ENCODE measurements at regions not wholly inside any gene's neighbourhood (a gene's known extent, or its start where the extent isn't known, plus 50 kb on each side); places are given as distances from the start of the nearest gene placed in this dataset.

DNA sequence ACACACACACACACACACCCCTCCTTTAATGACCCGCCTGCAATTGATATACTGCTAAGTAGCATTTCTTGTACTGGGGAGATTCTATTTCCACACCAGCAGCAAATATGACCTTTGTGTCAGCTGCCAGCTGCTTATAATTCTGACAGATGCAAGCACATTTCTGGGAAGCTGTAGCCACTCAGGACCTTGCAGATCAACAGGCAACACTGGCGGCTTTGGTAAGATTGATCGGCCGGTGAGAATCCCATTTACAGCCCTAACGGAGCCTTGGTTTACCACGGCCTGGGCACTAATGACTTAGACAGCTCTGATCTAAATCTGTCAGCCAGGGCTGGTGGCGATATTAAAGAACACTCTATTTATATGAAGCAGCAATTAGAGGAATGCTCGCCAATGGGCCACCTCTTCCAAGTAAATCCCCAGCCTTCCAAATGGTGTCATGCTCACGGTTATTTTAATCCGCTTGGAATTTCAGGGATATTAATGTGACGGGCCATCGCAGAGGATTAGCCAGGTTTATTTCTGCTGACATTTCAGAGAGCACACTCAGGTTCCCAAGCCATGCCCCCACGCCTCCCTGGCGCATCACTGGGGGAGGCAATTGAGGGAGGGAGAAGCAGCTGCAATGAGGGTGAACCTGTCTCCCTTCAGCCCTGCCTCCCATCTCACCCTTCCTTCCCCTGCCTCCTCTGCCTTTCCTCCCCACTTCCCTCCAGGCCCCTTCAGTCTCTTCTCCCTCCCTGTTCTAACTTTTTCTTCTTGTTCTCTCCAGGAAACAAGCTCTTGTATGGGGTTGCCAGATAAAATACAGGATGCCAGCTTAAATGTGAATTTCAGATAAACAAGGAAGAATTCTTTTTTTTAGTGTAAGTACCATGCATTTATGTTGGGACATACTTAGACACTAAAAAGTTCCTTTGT is 287.0 kb downstream of the TLE3 start:
- H3K9ac ChIP-seq (ENCODE audit: low read depth, low read length): no peak overlapping the region
- ATAC-seq (ENCODE audit: insufficient read depth, low read depth) (no peak), DNase-seq (no peak)
- no peaks in the 10 kb centered on the region for H3K27me3 ChIP-seq (ENCODE audit: insufficient read depth, low read length, poor library complexity)
- H3K4me2 ChIP-seq (ENCODE audit: insufficient read depth, low read length): no peak overlapping the region
- H3K9me3 ChIP-seq (ENCODE audit: insufficient read depth, low read length, severe bottlenecking): no peaks in the 10 kb centered on the region
- H2AFZ ChIP-seq (ENCODE audit: low read depth, low read length): no peak overlapping the region
- H3K79me2 ChIP-seq (ENCODE audit: insufficient read depth, low read length): no peaks in the 10 kb centered on the region
- H4K20me1 ChIP-seq (ENCODE audit: insufficient read depth, low read length): no peaks in the 10 kb centered on the region; the same call in 1 of the 2 replicates
- H3K36me3 ChIP-seq (ENCODE audit: insufficient read depth, low read length): no peaks in the 10 kb centered on the region
- H3K27ac ChIP-seq (ENCODE audit: low read length): no peak overlapping the region
- no peak overlapping the region for H3K4me3 ChIP-seq (ENCODE audit: low read depth in 1 of 2, low read length in 2 of 2)
- H3K4me1 ChIP-seq (ENCODE audit: insufficient read depth, low read length): peaks cover 16% of the 10 kb centered on the region
- TF ChIP-seq, protein P1, sequence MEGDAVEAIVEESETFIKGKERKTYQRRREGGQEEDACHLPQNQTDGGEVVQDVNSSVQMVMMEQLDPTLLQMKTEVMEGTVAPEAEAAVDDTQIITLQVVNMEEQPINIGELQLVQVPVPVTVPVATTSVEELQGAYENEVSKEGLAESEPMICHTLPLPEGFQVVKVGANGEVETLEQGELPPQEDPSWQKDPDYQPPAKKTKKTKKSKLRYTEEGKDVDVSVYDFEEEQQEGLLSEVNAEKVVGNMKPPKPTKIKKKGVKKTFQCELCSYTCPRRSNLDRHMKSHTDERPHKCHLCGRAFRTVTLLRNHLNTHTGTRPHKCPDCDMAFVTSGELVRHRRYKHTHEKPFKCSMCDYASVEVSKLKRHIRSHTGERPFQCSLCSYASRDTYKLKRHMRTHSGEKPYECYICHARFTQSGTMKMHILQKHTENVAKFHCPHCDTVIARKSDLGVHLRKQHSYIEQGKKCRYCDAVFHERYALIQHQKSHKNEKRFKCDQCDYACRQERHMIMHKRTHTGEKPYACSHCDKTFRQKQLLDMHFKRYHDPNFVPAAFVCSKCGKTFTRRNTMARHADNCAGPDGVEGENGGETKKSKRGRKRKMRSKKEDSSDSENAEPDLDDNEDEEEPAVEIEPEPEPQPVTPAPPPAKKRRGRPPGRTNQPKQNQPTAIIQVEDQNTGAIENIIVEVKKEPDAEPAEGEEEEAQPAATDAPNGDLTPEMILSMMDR (IDR thresholded peaks at IDR 0.05; ENCODE audit: borderline replicate concordance, extremely low read depth, low read length, poor library complexity, severe bottlenecking): no peak
- TF ChIP-seq EZH2 (IDR thresholded peaks at IDR 0.05; ENCODE audit: borderline replicate concordance, low read depth, low read length, severe bottlenecking): no peak

DNA sequence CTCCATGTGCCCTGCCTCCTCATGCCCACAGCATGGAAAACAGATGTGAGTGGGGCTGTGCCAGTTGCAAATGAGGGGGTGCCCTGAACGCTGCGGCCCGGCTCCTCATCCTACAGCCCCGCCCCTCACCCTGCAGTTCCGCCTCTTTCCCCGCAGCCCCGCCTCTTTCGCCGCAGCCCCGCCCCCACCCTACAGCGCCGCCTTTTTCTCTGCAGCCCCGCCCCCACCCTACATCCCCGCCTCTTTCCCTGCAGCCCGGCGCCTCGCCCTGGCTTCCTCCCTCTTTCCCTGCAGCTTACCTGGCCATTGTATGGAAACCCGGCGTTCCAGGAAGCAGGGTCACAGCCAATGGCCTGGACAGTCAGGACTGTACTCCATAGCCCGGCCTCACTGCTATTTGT is 284.9 kb downstream of the TLE3 start:
- H3K9ac ChIP-seq (ENCODE audit: low read depth, low read length): no peak overlapping the region
- H3K4me2 ChIP-seq (ENCODE audit: insufficient read depth, low read length): no peak overlapping the region
- H3K27ac ChIP-seq (ENCODE audit: low read length): no peak overlapping the region
- no peak overlapping the region for H2AFZ ChIP-seq (ENCODE audit: low read depth, low read length)
- no peak overlapping the region for H3K4me3 ChIP-seq (ENCODE audit: low read depth in 1 of 2, low read length in 2 of 2)
- DNase-seq (no peak), ATAC-seq (ENCODE audit: insufficient read depth, low read depth) (no peak)
- no peaks in the 10 kb centered on the region for H3K4me1 ChIP-seq (ENCODE audit: insufficient read depth, low read length)
- no peaks in the 10 kb centered on the region for H3K79me2 ChIP-seq (ENCODE audit: insufficient read depth, low read length)
- H4K20me1 ChIP-seq (ENCODE audit: insufficient read depth, low read length): no peaks in the 10 kb centered on the region; the same call in 1 of the 2 replicates
- no peaks in the 10 kb centered on the region for H3K36me3 ChIP-seq (ENCODE audit: insufficient read depth, low read length)
- no peak for TF ChIP-seq EZH2 (IDR thresholded peaks at IDR 0.05; ENCODE audit: borderline replicate concordance, low read depth, low read length, severe bottlenecking)
- TF ChIP-seq, protein P1 (IDR thresholded peaks at IDR 0.05; ENCODE audit: borderline replicate concordance, extremely low read depth, low read length, poor library complexity, severe bottlenecking): no peak
- no peaks in the 10 kb centered on the region for H3K9me3 ChIP-seq (ENCODE audit: insufficient read depth, low read length, severe bottlenecking)
- peaks cover 3% of the 10 kb centered on the region for H3K27me3 ChIP-seq (ENCODE audit: insufficient read depth, low read length, poor library complexity)

DNA sequence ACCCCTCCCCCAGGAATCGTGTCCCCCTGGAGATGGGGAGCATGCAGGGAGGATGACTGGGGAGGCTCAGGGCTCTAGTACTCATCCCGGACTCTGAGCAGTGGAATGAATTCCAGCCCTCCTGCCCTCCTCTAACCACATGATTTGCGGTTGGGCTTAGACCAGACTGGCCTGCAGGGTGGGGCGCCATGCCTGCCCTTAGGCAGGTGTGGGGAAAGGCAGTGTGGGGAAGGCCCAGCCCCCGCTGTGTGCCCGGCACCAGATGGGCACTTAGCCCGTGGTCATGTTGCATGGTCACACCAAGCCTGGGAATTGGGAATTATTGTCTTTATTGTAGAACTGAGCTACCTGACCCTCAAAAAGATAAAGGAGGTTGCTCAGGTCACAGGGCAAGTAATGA is 283.8 kb downstream of the TLE3 start:
- no peak overlapping the region for H3K27ac ChIP-seq (ENCODE audit: low read length)
- DNase-seq: no peak
- H2AFZ ChIP-seq (ENCODE audit: low read depth, low read length): no peak overlapping the region
- H3K4me3 ChIP-seq (ENCODE audit: low read depth in 1 of 2, low read length in 2 of 2): no peak overlapping the region
- TF ChIP-seq, protein P1 (IDR thresholded peaks at IDR 0.05; ENCODE audit: borderline replicate concordance, extremely low read depth, low read length, poor library complexity, severe bottlenecking): no peak
- no peak for TF ChIP-seq EZH2 (IDR thresholded peaks at IDR 0.05; ENCODE audit: borderline replicate concordance, low read depth, low read length, severe bottlenecking)
- no peak for ATAC-seq (ENCODE audit: insufficient read depth, low read depth)
- H3K4me1 ChIP-seq (ENCODE audit: insufficient read depth, low read length): no peaks in the 10 kb centered on the region
- H3K79me2 ChIP-seq (ENCODE audit: insufficient read depth, low read length): no peaks in the 10 kb centered on the region
- no peaks in the 10 kb centered on the region for H3K9me3 ChIP-seq (ENCODE audit: insufficient read depth, low read length, severe bottlenecking)
- no peaks in the 10 kb centered on the region; the same call in 1 of the 2 replicates for H4K20me1 ChIP-seq (ENCODE audit: insufficient read depth, low read length)
- H3K4me2 ChIP-seq (ENCODE audit: insufficient read depth, low read length): no peak overlapping the region
- no peaks in the 10 kb centered on the region for H3K36me3 ChIP-seq (ENCODE audit: insufficient read depth, low read length)
- no peak overlapping the region for H3K9ac ChIP-seq (ENCODE audit: low read depth, low read length)
- peaks cover 7% of the 10 kb centered on the region for H3K27me3 ChIP-seq (ENCODE audit: insufficient read depth, low read length, poor library complexity)
